WI38 (cell line): ENCODE measurements at regions not wholly inside any gene's neighbourhood (a gene's known extent, or its start where the extent isn't known, plus 50 kb on each side); places are given as distances from the start of the nearest gene placed in this dataset.

ENCODE experiments used
- H3K4me3 ChIP-seq: 2 replicates; pipeline ENCODE4 v1.5.1; 2011; ENCODE audit warnings: low read depth, mild to moderate bottlenecking, control low read depth, low read length
- TF ChIP-seq, protein P1 (sequence below): IDR thresholded peaks from 2 replicates; pipeline ENCODE4 v1.5.1; 2012; ENCODE audit warnings: low read depth, mild to moderate bottlenecking, control low read depth, low read length

- TF ChIP-seq, protein P1, sequence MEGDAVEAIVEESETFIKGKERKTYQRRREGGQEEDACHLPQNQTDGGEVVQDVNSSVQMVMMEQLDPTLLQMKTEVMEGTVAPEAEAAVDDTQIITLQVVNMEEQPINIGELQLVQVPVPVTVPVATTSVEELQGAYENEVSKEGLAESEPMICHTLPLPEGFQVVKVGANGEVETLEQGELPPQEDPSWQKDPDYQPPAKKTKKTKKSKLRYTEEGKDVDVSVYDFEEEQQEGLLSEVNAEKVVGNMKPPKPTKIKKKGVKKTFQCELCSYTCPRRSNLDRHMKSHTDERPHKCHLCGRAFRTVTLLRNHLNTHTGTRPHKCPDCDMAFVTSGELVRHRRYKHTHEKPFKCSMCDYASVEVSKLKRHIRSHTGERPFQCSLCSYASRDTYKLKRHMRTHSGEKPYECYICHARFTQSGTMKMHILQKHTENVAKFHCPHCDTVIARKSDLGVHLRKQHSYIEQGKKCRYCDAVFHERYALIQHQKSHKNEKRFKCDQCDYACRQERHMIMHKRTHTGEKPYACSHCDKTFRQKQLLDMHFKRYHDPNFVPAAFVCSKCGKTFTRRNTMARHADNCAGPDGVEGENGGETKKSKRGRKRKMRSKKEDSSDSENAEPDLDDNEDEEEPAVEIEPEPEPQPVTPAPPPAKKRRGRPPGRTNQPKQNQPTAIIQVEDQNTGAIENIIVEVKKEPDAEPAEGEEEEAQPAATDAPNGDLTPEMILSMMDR, result no peak
- no peak overlapping the region for H3K4me3 ChIP-seq
Measured at GRCh38 chr9:107712390-107712789, 222.8 kb upstream of the KLF4 start.

GRCh38 chr9:107711542-107711941 is 222.0 kb upstream of the KLF4 start:
- H3K4me3 ChIP-seq, result no peak overlapping the region
- TF ChIP-seq, protein P1, result no peak

DNA sequence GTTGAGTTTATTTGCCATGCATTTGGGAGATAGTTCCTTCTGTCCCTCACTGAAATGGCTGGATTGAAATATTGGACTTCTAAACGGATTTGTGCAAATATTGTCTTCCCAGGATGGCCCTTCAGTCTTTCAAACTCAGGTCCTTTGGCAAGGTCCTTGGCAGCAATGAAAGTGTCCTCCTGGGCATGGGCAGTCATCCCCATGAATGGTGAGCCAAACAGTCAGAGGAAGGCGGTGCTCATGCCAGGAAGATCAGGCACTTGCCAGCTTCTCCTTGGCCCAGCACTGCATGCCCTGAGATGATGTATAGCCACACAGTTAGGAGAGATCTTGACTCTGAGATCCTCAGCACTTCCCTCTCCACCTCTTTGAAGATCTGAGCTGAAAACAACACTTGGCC is 221.4 kb upstream of the KLF4 start:
- TF ChIP-seq, protein P1, result no peak
- H3K4me3 ChIP-seq, result no peak overlapping the region

DNA sequence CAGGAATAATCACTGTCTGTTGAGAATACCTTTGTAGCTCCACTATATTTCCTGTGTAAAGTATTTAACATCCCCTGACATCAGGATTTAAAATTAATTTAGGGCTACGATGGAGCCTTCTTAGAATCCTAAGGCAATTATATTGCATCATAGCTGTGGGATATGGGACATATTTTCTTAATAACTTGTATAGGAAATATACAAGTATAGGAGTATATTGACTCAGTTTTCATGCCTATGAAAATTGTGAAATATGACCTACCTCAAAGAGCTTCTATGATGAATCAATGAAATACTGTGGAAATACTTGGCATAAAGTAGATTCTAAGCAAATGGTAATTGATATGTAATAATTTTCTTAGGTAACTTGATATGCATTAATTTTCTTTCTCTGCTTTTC is 221.0 kb upstream of the KLF4 start:
- TF ChIP-seq, protein P1, result no peak
- H3K4me3 ChIP-seq, result no peak overlapping the region

GRCh38 chr9:107708791-107709190 is 219.2 kb upstream of the KLF4 start:
- TF ChIP-seq, protein P1, result no peak
- H3K4me3 ChIP-seq, result no peak overlapping the region

DNA sequence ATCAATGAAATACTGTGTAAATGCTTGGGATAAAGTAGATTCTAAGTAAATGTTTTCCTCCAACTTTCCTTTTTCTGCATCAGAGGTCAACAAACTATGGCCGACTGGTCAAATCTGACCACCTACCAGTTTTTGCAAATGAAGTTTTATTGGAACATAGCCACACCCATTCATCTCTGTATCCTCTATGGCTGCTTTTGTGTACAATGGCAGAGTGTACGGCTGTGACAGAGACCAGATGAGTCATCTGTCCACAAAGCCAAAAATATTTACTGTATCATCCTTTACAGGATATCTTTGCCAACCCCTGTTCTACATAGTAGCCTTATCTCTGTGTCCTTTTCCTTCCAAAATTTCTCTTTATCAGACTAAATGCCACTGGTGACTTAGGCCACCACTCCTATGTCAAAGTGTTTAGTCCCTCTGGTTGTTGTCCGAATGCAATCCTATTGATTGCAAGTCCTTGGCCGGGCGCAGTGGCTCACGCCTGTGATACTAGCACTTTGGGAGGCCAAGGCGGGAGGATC is 218.4 kb upstream of the KLF4 start:
- TF ChIP-seq, protein P1, result no peak
- no peak overlapping the region for H3K4me3 ChIP-seq

DNA sequence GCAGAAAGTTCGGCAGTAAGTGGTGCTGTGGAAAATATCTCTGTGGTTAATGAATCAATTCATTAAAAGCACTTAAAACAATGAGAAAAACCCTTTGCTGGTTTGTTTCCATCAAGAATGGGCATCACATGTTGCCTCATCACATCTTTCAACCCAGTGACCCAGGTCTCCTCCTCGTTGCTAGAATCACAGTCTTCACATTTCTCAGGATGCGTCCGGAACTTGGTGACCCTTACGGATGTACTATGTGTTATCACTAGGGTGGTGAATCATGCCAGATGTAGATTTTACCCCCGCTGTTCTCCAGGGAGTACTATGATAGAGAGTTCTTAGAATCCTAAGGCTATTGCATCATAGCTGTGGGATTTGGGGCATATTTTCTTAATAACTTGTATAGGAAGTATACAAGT is 217.9 kb upstream of the KLF4 start:
- TF ChIP-seq, protein P1, result no peak
- no peak overlapping the region for H3K4me3 ChIP-seq
